Hippocampal formation (tissue), 2 donors: ENCODE measurements at regions not wholly inside any gene's neighbourhood (a gene's known extent, or its start where the extent isn't known, plus 50 kb on each side); places are given as distances from the start of the nearest gene placed in this dataset.
"Not testable (repeated sequence)": the region's sequence is repeated elsewhere in the genome, so short reads cannot be mapped to it uniquely, and the experiment has no call there.

Source experiments
- DNase-seq, 2 donors: peaks; one replicate each; lab custom pipeline; 2025; lab: John Stamatoyannopoulos, UW

DNA sequence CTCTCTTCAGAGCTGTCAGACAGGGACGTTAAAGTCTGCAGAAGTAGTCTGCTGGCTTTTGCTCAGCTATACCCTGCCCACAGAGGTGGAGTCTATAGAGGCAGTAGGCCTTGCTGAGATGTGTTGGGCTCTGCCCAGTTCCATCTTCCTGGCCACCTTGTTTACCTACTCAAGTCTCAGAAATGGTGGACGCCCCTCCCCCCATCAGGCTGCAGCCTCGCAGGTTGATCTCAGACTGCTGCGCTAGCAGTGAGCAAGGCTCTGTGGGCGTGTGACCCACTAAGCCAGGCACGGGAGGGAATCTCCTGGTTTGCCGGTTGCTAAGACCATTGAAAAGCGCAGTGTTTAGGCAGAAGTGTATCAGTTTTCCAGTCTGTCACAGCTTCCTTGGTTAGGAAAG lies 305.0 kb downstream of the BCKDHB start:
- DNase-seq = no peak

DNA sequence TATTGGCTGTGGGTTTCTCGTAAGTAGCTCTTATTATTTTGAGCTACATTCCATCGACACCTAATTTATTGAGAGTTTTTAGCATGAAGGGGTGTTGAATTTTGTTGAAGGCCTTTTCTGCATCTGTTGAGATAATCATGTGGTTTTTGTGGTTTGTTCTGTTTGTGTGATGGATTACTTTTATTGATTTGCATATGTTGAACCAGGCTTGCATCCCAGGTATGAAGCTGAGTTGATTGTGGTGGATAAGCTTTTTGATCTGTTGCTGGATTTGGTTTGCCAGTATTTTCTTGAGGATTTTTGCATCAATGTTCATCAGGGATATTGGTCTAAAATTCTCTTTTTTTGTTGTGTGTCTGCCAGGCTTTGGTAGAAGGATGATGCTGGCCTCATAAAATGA lies 301.5 kb downstream of the BCKDHB start:
- DNase-seq = not testable (repeated sequence)

DNA sequence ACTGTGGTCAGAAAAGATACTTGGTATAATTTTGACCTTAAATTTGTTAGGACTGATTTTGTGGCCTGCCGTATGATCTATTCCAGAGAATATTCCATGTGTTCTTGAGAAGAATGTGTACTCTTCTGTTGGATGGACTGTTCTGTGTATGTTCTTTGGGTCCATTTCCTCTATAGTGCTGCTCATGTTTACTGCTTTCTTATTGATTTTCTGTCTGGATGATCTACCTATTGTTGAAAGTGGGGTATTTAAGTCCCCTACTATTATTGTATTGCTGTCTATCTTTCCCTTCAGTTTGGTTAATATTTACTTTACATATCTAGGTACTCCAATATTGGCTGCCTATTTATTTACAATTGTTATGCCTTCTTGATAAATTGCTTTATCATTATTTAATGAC lies 298.4 kb downstream of the BCKDHB start:
- no peak for DNase-seq

- DNase-seq = no peak
Observed at GRCh38 chr6:80403365-80403764, 296.9 kb downstream of the BCKDHB start.

GRCh38 chr6:80402266-80402665 lies 295.8 kb downstream of the BCKDHB start:
- DNase-seq = no peak
